Heart left ventricle (tissue), 16 donors: ENCODE measurements at regions not wholly inside any gene's neighbourhood (a gene's known extent, or its start where the extent isn't known, plus 50 kb on each side); places are given as distances from the start of the nearest gene placed in this dataset.

Experiments used
- ATAC-seq, 4 donors: fragments of 200-7000 bp; cut with Tn5 transposase; one replicate each; pipeline ENCODE4 v1.9.1; 2020 to 2022; ENCODE audit warnings: moderate library complexity in 4 of 4, mild to moderate bottlenecking in 3 of 4, moderate number of reproducible peaks in 1 of 4
- DNase-seq, 5 donors: peaks; one replicate each; pipeline ENCODE4 v3.0.0-alpha.2; 2020
- H3K27ac ChIP-seq, 12 donors: fragments of 200-600 bp; sonication (generic) in 4 of 12; one replicate each; pipeline versions ENCODE4 v1.5.0 to v1.8.0; 2016 to 2022; ENCODE audit warnings: mild to moderate bottlenecking in 2 of 12
- H3K27me3 ChIP-seq, 9 donors: fragments of 200-600 bp; sonication (generic) in 2 of 9; one replicate each; pipeline versions ENCODE4 v1.5.1 to v1.8.0; 2016 to 2022; ENCODE audit warnings: mild to moderate bottlenecking in 3 of 9
- H3K36me3 ChIP-seq, 9 donors: fragments of 200-600 bp; sonication (generic) in 2 of 9; one replicate each; pipeline versions ENCODE4 v1.5.0 to v1.8.0; 2018 to 2022; ENCODE audit warnings: mild to moderate bottlenecking in 2 of 9
- H3K4me1 ChIP-seq, 12 donors: fragments of 200-600 bp; sonication (generic) in 4 of 12; one replicate each; pipeline versions ENCODE4 v1.5.0 to v1.8.0; 2016 to 2022; ENCODE audit warnings: mild to moderate bottlenecking in 3 of 12
- H3K4me3 ChIP-seq, 12 donors: fragments of 200-600 bp; sonication (generic) in 4 of 12; one replicate each; pipeline versions ENCODE4 v1.5.0 to v1.8.0; 2017 to 2022; ENCODE audit warnings: mild to moderate bottlenecking in 9 of 12, moderate library complexity in 4 of 12
- H3K9me3 ChIP-seq, 12 donors: fragments of 200-600 bp; sonication (generic) in 4 of 12; one replicate each; pipeline versions ENCODE4 v1.5.0 to v1.8.0; 2016 to 2022; ENCODE audit warnings: mild to moderate bottlenecking in 1 of 12
- CTCF ChIP-seq, 12 donors: fragments of 200-600 bp; sonication (generic) in 4 of 12; IDR thresholded peaks; one replicate each; pipeline versions ENCODE4 v1.5.0 to v1.8.0; 2018 to 2022; ENCODE audit warnings: antibody characterized with exemption in 12 of 12, mild to moderate bottlenecking in 5 of 12
- POLR2A ChIP-seq, 2 donors: fragments of 450-650 bp; IDR thresholded peaks; one replicate each; pipeline ENCODE4 v1.6.1; 2017; ENCODE audit warnings: antibody characterized with exemption in 2 of 2, mild to moderate bottlenecking in 2 of 2, moderate library complexity in 2 of 2
- WGBS, 4 donors: extraction: QIAGEN DNeasy Blood & Tissue Kit in 2 of 4; methylation state at CpG; one replicate each; pipeline versions ENCODE4 v1.1.5 to v1.1.7; 2013 to 2018; 5-methylcytosine and 5-hydroxymethylcytosine counted together
- intact Hi-C, 10 donors: fragments of 100-400 bp; cut with DNase I; formaldehyde crosslinking; loops; one replicate each; pipeline versions ENCODE4 v1.11.1 to v1.14.2; 2022
- donor health status: ischemic (EF 13 %, LVEDD 7.1; RV severe dilation, severe dysfunction).
- donor health status: healthy with polysubstance abuse.
- donor health status: DM: no; HTN: yes; CAD: no.
- donor health status: DM: no; HTN: no; CAD: no.
- donor health status: ischemic (EF 25% LVEDD 6.9; RV normal size, moderate dysfunction).
- donor health status: ischemic (EF 25% LVEDD 5.7; RV mildly dilated, moderate dysfunction).
- donor health status: healthy.
- donor health status: DM: yes; HTN: yes; CAD: no.
- donor health status: ischemic (EF 35%, LVEDD 5.7; RV mildly dilated, moderate dysfunction).
- donor health status: nonischemic (EF 11% LVEDD 7.7; RV severe dilation, severe dysfunction).
- donor health status: DM: yes; HTN: yes; CAD: no.
- donor health status: PGD.
- donor health status: ischemic (EF 29% LVEDD 5.4; RV normal size, mild dysfunction).
- donor health status: nonischemic (EF 23%, LVEDD 6.1; RV moderate dilation, normal function).

- peaks cover 0 to 16% (median 0%) of the 10 kb centered on the region in 9 donors for H3K27me3 ChIP-seq
- H3K4me3 ChIP-seq, result no peak overlapping the region
- H3K9me3 ChIP-seq, result no peaks in the 10 kb centered on the region
- WGBS, 4 donors, result 81 to 88% (median 86%) methylated on average over 2 of the region's 2 CpGs
- H3K27ac ChIP-seq, result no peak overlapping the region
- DNase-seq (no peak), ATAC-seq (no peak)
- H3K36me3 ChIP-seq, result no peaks in the 10 kb centered on the region
- no peaks in the 10 kb centered on the region for H3K4me1 ChIP-seq
- TF ChIP-seq CTCF (IDR thresholded peaks at IDR 0.05) (no peak), POLR2A (IDR thresholded peaks at IDR 0.05) (no peak)
- intact Hi-C loops, result no loop called here
Observed at GRCh38 chr15:88749699-88750098, 53.5 kb upstream of the ACAN start.

GRCh38 chr15:88752501-88752900, 50.7 kb upstream of the ACAN start:
- no peak for ATAC-seq
- intact Hi-C loops, result no loop called here
- DNase-seq, result no peak
- Histone ChIP-seq H3K36me3 (no peaks in the 10 kb centered on the region), H3K27me3 (peaks cover 0 to 16% (median 0%) of the 10 kb centered on the region in 9 donors), H3K4me3 (no peak overlapping the region), H3K4me1 (no peaks in the 10 kb centered on the region), H3K27ac (no peak overlapping the region), H3K9me3 (no peaks in the 10 kb centered on the region)
- WGBS, 4 donors, result 57 to 66% (median 61%) methylated on average over 5 of the region's 5 CpGs
- TF ChIP-seq CTCF (IDR thresholded peaks at IDR 0.05), result no peak
- no peak for TF ChIP-seq POLR2A (IDR thresholded peaks at IDR 0.05)

GRCh38 chr15:88752951-88753350, 50.3 kb upstream of the ACAN start:
- no peaks in the 10 kb centered on the region for H3K4me1 ChIP-seq
- H3K36me3 ChIP-seq, result no peaks in the 10 kb centered on the region
- no peak overlapping the region for H3K27ac ChIP-seq
- no peak overlapping the region for H3K4me3 ChIP-seq
- ATAC-seq, result no peak
- intact Hi-C loops, result no loop called here
- peaks cover 0 to 16% (median 0%) of the 10 kb centered on the region in 9 donors for H3K27me3 ChIP-seq
- no peaks in the 10 kb centered on the region for H3K9me3 ChIP-seq
- DNase-seq, result no peak
- no peak for TF ChIP-seq CTCF (IDR thresholded peaks at IDR 0.05)
- TF ChIP-seq POLR2A (IDR thresholded peaks at IDR 0.05), result no peak
